Right cardiac atrium (tissue), 5 donors: ENCODE measurements at regions not wholly inside any gene's neighbourhood (a gene's known extent, or its start where the extent isn't known, plus 50 kb on each side); places are given as distances from the start of the nearest gene placed in this dataset.

Source experiments
- ATAC-seq, 2 donors: fragments of 200-7000 bp; cut with Tn5 transposase; one replicate each; pipeline versions ENCODE4 v1.8.0 to v1.9.1; 2020; ENCODE audit warnings: moderate library complexity in 2 of 2, mild to moderate bottlenecking in 1 of 2
- DNase-seq, 3 donors: peaks; one replicate each; pipeline ENCODE4 v3.0.0-alpha.2; 2020
- H3K27ac ChIP-seq: one replicate; pipeline ENCODE4 v1.5.1; 2013; ENCODE audit warnings: mild to moderate bottlenecking, low read length, control low read depth, moderate library complexity
- H3K27me3 ChIP-seq: one replicate; pipeline ENCODE4 v1.6.1; 2013; ENCODE audit not compliant: control insufficient read depth, insufficient read depth
- H3K4me1 ChIP-seq: one replicate; pipeline ENCODE4 v1.6.1; 2013; ENCODE audit warnings: low read length; ENCODE audit not compliant: control insufficient read depth, insufficient read depth
- H3K4me3 ChIP-seq: one replicate; pipeline ENCODE4 v1.5.1; 2013; ENCODE audit warnings: low read length, control low read depth
- H3K9me3 ChIP-seq: one replicate; pipeline ENCODE4 v1.6.1; 2013; ENCODE audit warnings: low read length; ENCODE audit not compliant: control insufficient read depth
- WGBS: extraction: QIAGEN DNeasy Blood & Tissue Kit; methylation state at CpG from one replicate; pipeline ENCODE4 v1.1.7; 2013; 5-methylcytosine and 5-hydroxymethylcytosine counted together
- intact Hi-C, 4 donors: fragments of 100-400 bp; cut with DNase I; formaldehyde crosslinking; loops; one replicate each; pipeline versions ENCODE4 v1.11.0 to v1.14.0; 2022 to 2023
- donor health status: healthy with polysubstance abuse.
- donor health status: DM: no; HTN: yes; CAD: no.
- donor health status: DM: no; HTN: no; CAD: no.
- donor health status: DM: no; HTN: yes; CAD: no; lungs with severe emphysema.
- donor health status: DM: yes; HTN: yes; CAD: no.

DNA sequence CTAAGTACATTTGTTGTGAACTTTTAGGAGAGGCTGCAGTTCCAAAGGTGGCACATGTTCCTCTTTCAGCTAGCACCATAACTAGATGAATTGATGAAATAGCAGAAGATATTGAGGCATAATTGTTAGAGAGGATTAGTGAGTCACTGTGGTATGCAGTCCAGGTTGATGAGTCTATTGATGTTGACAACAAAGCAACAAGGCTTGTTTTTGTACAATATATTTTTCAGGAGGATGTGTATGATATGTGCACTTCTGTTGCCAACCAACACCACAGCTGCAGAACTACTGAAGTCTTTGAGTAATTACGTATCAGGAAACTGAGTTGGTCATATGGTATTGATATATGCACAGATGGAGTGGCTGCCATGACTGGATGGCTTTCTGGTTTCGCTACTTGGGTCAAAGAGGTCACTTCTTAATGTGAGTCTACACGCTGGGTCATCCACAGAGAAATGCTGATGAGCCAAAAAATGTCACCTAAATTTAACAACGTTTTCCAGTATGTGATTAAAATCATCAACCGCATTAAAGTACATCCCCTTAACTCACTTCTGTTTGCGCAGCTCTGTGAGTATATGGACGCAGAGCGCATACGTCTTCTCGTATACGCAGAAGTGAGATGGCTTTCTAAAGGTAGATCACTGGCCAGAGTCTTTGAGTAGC is 261.3 kb upstream of the ANO5 start:
- no peak overlapping the region for H3K4me3 ChIP-seq
- 85% methylated on average over 11 of the region's 11 CpGs for WGBS
- intact Hi-C loops: loop anchor here in 1 of 4 donors (10.0 kb wide), 1 partner anchor 193 kb away; no protein-coding TSS in a partner anchor

GRCh38 chr11:21933095-21933494 is 259.8 kb upstream of the ANO5 start:
- Histone ChIP-seq H3K4me1 (no peaks in the 10 kb centered on the region), H3K9me3 (no peaks in the 10 kb centered on the region), H3K27ac (no peak overlapping the region), H3K27me3 (no peaks in the 10 kb centered on the region), H3K4me3 (no peak overlapping the region)
- DNase-seq (no peak), ATAC-seq (no peak)
- WGBS: 48% methylated on average over 1 of the region's 1 CpG
- intact Hi-C loops: loop anchor here in 1 of 4 donors (10.0 kb wide), 1 partner anchor 192 kb away; no protein-coding TSS in a partner anchor

More for the DNA sequence above, 261.3 kb upstream of the ANO5 start:
- DNase-seq (no peak), ATAC-seq (no peak)
- Histone ChIP-seq H3K27ac (no peak overlapping the region), H3K4me1 (peaks cover 1% of the 10 kb centered on the region), H3K9me3 (no peaks in the 10 kb centered on the region), H3K27me3 (no peaks in the 10 kb centered on the region)

- no peak overlapping the region for H3K4me3 ChIP-seq
- H3K9me3 ChIP-seq: no peaks in the 10 kb centered on the region
- H3K27me3 ChIP-seq: no peaks in the 10 kb centered on the region
- WGBS: 47% methylated on average over 4 of the region's 4 CpGs
- ATAC-seq (peak; percentile 56 to 84), DNase-seq (peak in 1 of 3 donors; percentile 16)
- no peak overlapping the region for H3K27ac ChIP-seq
- intact Hi-C loops: no loop called here
- H3K4me1 ChIP-seq: no peaks in the 10 kb centered on the region
Observed at GRCh38 chr11:21944577-21944976, 248.3 kb upstream of the ANO5 start.

- H3K27me3 ChIP-seq: no peaks in the 10 kb centered on the region
- 77% methylated on average over 1 of the region's 1 CpG for WGBS
- ATAC-seq: no peak
- no peak overlapping the region for H3K4me3 ChIP-seq
- H3K4me1 ChIP-seq: no peaks in the 10 kb centered on the region
- no peak for DNase-seq
- no peak overlapping the region for H3K27ac ChIP-seq
- no peaks in the 10 kb centered on the region for H3K9me3 ChIP-seq
- intact Hi-C loops: no loop called here
Observed at GRCh38 chr11:21948876-21949275, 244.0 kb upstream of the ANO5 start.

DNA sequence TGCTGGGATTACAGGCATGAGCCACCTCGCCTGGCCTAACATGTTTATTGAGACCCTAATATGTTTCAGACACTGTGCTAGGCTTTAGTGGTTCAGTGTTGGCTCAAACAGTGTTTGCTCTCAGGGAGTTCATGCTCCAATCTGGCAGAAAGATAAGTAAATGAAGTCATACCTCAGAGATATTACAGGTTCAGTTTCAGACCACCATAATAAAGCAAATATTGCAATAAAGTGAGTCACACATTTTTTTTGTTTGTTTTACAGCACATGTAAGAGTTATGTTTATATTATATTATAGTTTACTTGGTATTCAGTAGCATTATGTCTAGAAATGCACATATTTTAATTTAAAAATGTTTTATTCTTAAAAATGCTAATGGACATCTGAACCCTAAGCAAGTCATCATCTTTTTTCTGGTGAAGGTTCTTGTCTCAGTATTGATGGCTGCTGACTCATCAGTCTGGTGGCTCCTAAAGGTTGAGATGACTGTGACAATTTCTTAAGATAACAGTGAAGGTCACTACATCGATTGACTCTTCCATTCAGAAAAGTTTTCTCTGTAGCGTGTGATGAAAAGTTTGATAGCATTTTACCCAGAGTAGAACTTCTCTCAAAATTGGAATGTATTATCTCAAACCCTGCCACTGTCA is 243.0 kb upstream of the ANO5 start:
- no peak for ATAC-seq
- no peaks in the 10 kb centered on the region for H3K4me1 ChIP-seq
- no peaks in the 10 kb centered on the region for H3K27me3 ChIP-seq
- intact Hi-C loops: no loop called here
- DNase-seq: no peak
- 86% methylated on average over 3 of the region's 3 CpGs for WGBS
- no peaks in the 10 kb centered on the region for H3K9me3 ChIP-seq
- no peak overlapping the region for H3K4me3 ChIP-seq
- H3K27ac ChIP-seq: no peak overlapping the region

DNA sequence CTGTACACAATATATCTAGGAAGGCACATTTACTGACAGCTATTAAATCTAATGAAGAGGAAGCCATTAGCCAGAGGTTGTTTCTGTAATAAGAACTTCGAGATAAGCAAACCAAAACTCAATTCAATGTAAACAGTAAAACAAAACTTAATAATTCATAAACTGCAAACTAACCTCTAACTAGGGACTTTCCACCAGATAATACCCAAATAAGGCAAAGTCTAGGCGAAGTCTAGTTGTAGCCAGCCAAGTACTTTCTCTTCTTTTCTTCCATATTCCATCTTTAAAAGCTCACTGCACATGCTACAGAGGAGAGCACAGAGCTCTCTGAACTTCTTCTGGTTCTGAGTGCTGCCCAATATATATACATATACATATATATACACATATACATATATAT is 229.9 kb upstream of the ANO5 start:
- no peak for DNase-seq
- Histone ChIP-seq H3K27me3 (no peaks in the 10 kb centered on the region), H3K9me3 (no peaks in the 10 kb centered on the region), H3K4me1 (no peaks in the 10 kb centered on the region), H3K4me3 (no peak overlapping the region), H3K27ac (no peak overlapping the region)
- intact Hi-C loops: no loop called here
- WGBS: 61% methylated on average over 2 of the region's 2 CpGs
- no peak for ATAC-seq

- ATAC-seq: no peak
- Histone ChIP-seq H3K27me3 (no peaks in the 10 kb centered on the region), H3K9me3 (no peaks in the 10 kb centered on the region), H3K4me3 (no peak overlapping the region), H3K27ac (no peak overlapping the region), H3K4me1 (no peaks in the 10 kb centered on the region)
- intact Hi-C loops: no loop called here
- 60% methylated on average over 5 of the region's 5 CpGs for WGBS
- no peak for DNase-seq
Observed at GRCh38 chr11:21965221-21965620, 227.7 kb upstream of the ANO5 start.

- no peaks in the 10 kb centered on the region for H3K27me3 ChIP-seq
- no peak overlapping the region for H3K4me3 ChIP-seq
- intact Hi-C loops: no loop called here
- no peaks in the 10 kb centered on the region for H3K4me1 ChIP-seq
- DNase-seq: no peak
- no peak for ATAC-seq
- no peaks in the 10 kb centered on the region for H3K9me3 ChIP-seq
- 55% methylated on average over 1 of the region's 1 CpG for WGBS
- no peak overlapping the region for H3K27ac ChIP-seq
Observed at GRCh38 chr11:21968702-21969101, 224.2 kb upstream of the ANO5 start.

GRCh38 chr11:21969841-21970240 is 223.0 kb upstream of the ANO5 start:
- H3K4me3 ChIP-seq: no peak overlapping the region
- no peak for ATAC-seq
- no peak overlapping the region for H3K27ac ChIP-seq
- intact Hi-C loops: no loop called here
- no peaks in the 10 kb centered on the region for H3K4me1 ChIP-seq
- no peaks in the 10 kb centered on the region for H3K9me3 ChIP-seq
- DNase-seq: no peak
- H3K27me3 ChIP-seq: no peaks in the 10 kb centered on the region
- WGBS: 73% methylated on average over 3 of the region's 3 CpGs

DNA sequence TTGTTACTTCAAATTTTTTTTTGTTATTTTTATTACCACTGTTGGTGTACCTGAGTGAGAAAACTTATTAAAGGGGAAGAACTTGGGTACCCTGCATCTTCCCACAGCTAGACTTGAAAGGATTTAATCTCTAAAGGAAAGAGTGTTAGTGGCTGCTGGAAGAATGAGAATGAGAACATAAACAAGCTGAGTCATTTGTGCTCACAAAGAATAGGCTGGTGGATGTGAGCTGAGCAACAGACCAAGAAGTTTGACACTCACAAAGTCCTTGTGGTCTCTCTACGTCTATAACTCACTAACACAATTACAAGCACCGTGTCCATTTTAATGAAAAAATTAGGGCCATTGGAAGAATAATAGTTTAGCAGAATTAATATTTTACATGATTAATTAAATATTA is 217.6 kb upstream of the ANO5 start:
- 43% methylated on average over 2 of the region's 2 CpGs for WGBS
- no peaks in the 10 kb centered on the region for H3K9me3 ChIP-seq
- H3K27ac ChIP-seq: no peak overlapping the region
- intact Hi-C loops: no loop called here
- no peaks in the 10 kb centered on the region for H3K27me3 ChIP-seq
- H3K4me1 ChIP-seq: no peaks in the 10 kb centered on the region
- DNase-seq: no peak
- H3K4me3 ChIP-seq: no peak overlapping the region
- no peak for ATAC-seq

GRCh38 chr11:21976210-21976609 is 216.7 kb upstream of the ANO5 start:
- 84% methylated on average over 8 of the region's 8 CpGs for WGBS
- DNase-seq (no peak), ATAC-seq (no peak)
- H3K27me3 ChIP-seq: no peaks in the 10 kb centered on the region
- H3K9me3 ChIP-seq: no peaks in the 10 kb centered on the region
- no peak overlapping the region for H3K4me3 ChIP-seq
- H3K4me1 ChIP-seq: no peaks in the 10 kb centered on the region
- no peak overlapping the region for H3K27ac ChIP-seq
- intact Hi-C loops: no loop called here
